ENCODE measurements at regions not wholly inside any gene's neighbourhood (a gene's known extent, or its start where the extent isn't known, plus 50 kb on each side); places are given as distances from the start of the nearest gene placed in this dataset.
A peak's percentile ranks its signal among the peaks of the same experiment; 100 is the strongest.
"Not testable (repeated sequence)": the region's sequence is repeated elsewhere in the genome, so short reads cannot be mapped to it uniquely, and the experiment has no call there.

DNA sequence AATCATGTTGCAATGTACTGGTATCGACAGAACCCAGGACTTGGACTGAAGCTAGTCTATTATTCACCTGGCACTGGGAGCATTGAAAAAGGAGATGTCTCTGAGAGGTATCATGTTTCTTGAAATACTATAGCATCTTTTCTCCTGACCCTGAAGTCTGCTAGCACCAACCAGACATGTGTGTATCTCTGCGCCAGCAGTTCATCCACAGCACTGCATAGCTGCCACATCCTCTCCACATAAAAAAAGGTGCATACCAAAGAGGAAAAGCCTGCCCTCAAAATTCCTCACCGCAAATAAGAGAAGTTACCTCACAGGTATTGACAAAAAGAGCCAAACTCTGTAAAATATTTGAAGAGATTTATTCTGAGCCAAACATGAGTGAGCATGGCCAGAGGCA, 99.5 kb upstream of the PRSS3 start:
- DNase-seq, result no peak

DNA sequence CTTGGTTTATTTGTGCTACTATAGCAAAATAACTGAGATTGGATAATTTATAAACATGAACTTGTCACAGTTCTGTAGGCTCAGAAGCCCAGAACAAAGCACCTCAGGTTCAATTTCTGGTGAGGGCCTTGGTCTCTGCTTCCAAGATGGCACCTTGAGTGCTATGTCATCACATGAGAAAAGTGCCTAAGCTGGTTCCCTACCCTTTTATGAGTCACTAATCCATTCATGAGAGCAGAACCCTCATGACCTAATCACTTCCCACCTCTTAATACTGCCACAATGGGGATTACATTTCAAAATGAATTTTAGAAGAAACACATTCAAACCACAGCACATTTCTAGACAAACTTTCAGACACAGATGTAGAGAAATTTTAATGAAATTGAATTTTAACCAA, 98.2 kb upstream of the PRSS3 start:
- DNase-seq, result no peak

DNA sequence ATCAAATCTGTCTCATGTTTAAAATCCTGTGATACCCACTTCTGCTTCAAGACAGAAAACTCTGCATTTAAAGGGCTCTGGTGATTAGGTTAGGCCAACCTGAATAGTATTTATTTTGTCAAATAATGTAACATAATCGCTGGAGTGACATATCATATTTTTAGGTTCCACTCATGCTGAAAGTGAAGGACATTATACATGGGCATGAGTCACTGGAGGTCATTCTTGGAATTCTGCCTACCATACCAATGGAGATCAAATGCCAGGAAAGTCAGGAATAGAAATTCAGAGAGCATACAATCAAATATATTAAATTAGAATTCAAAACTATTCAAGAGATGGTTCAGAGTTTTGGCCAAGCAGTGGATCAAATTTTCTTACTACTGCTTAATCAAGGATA, 97.1 kb upstream of the PRSS3 start:
- no peak for DNase-seq

- DNase-seq, result not testable (repeated sequence)
Measured at GRCh38 chr9:33700940-33701339, 94.4 kb upstream of the PRSS3 start.

GRCh38 chr9:33703430-33704102, 91.8 kb upstream of the PRSS3 start:
- DNase-seq, result no peak

DNA sequence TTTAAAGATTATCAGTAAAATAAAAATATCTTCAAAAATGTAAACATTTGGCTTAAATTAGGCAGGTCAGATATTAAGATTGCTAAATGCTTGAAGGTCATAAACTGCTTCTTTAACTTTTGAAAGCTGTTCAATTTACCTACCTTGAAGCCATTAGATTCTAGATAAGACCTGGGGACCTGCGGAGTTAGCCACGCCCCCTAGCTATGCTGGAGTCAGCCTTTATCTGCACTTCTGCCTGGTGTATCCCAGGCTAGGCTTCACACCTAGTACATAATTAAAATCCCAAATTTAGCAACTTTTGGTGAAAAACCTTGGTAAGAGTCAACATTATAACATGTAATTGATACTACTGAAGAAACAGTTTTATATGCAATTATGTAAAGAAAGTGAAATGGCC, 89.9 kb upstream of the PRSS3 start:
- not testable (repeated sequence) for DNase-seq

DNA sequence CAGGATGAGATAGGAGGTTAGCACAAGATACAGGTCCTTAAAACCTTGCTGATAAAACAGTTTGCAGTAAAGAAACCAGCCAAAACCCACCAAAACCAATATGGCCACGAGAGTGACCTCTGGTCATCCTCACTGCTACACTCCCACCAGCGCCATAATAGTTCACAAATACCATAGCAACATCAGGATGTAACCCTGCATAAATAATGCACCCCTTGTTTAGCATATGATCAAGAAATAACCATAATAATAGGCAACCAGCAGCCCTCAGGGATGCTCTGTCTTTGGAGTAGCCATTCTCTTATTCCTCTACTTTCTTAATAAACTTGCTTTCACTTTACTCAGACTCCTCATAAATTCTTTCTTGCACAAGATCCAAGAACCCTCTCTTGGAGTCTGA, 86.9 kb upstream of the PRSS3 start:
- no peak for DNase-seq

GRCh38 chr9:33709269-33709668, 86.1 kb upstream of the PRSS3 start:
- no peak for DNase-seq

GRCh38 chr9:33711418-33711817, 83.9 kb upstream of the PRSS3 start:
- DNase-seq, result not testable (repeated sequence)

DNA sequence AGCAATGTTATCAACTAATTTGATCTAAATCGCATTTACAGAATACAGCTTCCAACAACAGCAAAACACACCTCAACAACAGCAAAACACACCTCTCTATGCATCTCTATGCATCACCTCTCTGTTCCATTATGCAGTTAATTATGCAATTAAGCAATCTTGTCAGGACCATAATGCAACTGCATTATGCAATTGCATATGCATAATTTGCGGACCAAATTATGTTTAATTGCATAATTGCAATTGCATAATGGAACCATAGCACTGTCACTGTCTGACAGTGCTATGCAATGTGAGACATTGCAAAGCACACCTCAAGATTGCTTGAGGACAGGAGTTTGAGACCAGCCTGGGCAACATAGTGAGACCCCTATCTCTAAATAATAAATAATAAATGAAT, 80.4 kb upstream of the PRSS3 start:
- DNase-seq, result no peak

- no peak for DNase-seq
Measured at GRCh38 chr9:33718987-33719386, 76.4 kb upstream of the PRSS3 start.

DNA sequence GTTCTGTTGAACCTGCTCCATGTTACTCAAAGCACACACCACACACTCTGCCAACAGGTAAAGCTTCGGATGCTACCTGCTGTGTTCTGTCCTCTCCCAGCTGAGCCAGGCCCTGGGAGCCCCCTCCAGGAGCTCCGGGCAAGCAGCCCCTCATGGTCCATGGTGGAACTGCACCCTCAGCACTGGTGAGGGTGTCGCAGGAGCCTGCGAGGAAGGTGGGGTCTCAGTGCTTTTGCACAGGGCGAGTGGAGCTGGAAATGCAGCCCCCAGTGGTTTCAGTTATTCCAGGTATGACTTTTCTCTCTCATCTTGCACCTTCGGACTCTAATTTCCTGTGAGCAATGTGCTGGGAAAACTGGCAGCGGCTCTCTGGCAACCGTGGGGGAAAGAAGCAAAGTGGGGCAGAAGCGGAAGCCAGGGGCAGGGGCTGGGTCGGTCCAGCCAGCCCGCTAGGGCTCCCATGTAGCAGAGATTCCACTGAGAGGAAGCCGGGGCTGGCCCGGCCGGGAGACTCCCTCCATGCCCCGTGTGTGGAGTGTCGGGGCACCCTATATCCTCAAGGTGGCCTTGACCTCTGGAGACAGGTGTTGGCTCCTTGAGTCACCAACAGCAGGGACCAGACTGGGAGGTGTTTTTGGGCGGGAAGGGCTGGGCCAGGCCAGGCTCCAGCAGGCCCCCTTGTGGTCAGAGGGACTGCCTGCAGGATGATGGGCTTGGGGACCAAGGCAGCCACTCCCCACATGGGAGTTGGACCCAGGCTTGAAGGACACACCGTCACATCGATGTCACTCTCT, 75.6 kb upstream of the PRSS3 start:
- DNase-seq, result peak; percentile 14

DNA sequence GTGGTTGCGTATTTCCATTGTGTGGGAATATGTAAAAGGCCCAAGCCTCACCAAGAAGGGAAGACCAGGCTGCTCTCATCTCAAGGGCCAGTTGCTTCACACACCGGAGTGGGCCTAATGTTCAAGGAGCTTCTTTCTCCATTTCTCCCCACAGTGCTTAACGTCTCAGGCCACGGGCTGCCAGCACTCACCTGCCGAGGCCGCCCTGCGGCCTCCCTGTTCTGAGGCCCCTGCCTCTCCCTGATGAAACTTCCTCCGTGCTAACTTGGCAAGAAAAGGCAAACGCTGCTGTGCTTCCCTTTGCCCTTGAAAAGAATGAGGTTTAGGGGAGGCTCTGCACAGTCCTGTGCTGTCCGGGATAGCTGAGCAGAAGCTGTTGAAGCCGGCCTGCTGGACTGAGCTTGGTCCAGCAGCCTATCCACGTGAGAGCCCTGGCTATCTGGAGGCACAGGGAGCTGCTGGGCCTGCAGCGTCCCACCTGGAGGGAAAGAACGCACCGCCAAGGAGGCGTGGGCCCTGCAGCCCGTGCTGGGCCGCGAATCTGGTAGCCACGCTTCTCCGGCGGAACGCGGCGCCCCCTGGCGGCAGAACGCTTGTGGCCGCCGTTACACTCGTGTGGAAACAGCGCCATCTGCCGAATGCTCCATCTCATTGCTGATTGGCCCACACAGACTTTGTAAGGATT, 73.5 kb upstream of the PRSS3 start:
- DNase-seq, result peak; percentile 71

DNA sequence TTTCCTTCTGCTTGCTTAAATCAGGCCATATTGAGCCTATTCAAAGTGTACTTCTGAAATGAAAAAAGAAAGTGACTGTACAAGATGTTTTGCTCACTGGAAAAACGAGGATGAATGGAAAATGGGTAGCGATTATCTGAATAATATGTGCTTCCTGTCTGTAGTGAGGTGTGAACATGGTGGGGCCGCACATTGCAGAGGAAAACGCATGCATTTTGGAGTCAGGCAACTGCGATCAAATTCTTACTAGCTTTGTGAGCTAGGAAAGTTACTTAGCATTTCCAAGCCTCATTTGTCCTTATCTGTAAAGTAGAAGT, 73.0 kb upstream of the PRSS3 start:
- DNase-seq, result no peak

GRCh38 chr9:33728613-33729012, 66.7 kb upstream of the PRSS3 start:
- no peak for DNase-seq

DNA sequence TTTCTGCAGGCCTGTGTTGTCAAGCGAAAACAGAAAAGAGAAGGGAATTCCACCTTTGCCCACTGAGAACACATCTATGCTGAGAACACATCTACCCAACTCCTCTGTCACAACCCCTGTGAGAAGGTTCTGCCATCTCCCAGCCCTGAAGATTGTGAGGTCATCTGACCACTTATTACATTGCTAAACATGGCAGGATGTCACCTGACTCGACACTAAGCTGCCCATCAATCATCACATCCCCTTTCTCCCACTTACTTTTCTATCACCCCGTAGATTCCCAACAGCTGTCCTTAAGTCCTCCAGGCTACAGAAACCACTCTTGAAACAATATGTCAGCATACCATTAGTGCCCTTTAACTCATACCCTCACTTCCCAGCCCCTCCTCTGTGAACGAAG, 64.2 kb upstream of the PRSS3 start:
- DNase-seq, result no peak

DNA sequence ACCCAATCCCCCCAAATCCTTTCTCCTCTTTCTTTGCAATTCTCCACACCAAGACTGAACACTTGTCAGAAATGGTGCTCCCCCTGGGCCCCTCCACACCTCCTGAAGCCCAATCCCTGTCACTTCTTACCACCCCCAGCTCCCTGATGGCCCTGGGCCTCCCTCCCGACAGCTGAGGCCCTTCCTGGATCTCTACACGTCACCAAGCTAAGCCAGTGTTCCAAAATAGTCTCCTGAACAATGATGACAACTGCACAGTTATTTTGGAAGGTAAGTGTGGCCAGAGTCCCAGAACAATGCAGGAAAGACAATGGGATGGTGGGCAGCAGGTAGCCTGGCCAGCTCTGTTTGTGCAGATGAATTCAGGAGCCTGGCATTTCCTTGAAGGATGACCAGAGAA, 63.7 kb upstream of the PRSS3 start:
- DNase-seq, result no peak

DNA sequence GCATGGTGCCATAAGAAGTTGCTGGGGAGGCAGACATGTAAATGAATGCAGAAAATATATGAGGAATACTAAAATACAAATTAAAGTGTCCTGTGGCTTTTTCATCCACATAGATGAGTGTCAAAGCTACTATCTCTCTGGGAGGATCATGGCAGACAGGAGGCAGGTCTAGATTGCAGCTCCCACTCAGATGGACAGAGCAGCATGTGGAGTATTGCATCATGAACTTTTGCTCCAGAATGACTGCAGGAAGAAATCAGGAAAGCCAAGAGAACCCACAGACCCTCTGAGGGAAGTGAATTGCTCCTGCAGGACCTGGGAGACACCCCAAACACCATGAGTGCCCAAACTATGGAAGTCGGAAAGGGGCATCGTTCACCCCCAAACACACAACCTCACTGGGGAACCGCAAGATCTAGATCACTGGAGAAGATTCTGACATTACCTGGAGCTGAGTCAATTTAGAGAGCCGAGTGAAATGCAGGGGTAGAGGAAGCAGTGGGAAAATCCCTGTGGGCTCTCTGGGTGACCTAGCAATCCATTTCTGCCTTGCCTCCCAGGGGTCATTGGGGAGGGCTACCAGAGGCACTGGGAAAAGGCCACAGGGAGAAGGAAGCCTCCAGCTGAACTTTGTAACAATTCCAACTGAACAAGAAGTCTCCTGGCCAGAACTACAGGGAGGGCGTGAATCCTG, 61.0 kb upstream of the PRSS3 start:
- not testable (repeated sequence) for DNase-seq

GRCh38 chr9:33734941-33735835, 60.2 kb upstream of the PRSS3 start:
- not testable (repeated sequence) for DNase-seq

DNA sequence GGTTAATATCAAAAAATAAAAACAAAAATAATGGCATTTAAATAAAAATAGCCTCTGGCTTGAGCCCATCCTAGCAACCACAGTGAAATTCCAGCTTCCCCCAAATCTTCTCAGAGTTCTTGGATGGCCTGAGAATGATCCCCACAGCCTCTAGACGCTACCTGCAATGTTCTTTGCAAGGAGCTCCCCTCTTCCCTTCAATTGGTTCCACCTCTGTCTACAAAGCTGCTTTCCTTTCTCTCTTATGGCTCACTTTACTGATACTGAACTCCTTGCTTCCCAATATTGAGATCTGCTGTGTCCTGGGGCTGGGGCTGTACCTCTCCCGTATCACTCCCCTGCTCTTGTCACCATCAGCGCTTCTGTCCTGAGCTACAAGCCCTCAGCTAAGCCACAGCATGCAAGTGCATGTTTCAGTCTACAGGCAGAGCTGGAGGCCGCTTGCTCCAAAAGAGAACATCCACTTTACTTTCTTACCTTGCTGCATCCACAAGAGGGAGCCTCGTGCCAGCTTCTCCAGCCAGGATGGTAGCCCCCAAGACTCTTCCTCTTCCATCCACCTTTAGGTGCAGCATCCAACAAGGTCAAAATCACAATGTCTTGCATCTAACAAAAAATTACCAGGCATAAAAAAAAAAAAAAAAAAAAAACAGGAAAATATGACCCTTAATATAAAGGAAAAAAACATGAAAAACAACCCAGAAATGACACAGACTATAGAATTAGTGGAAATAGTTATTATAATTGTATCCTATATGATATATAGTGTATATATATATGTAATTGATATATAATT, 57.4 kb upstream of the PRSS3 start:
- peak; percentile 9 for DNase-seq

DNA sequence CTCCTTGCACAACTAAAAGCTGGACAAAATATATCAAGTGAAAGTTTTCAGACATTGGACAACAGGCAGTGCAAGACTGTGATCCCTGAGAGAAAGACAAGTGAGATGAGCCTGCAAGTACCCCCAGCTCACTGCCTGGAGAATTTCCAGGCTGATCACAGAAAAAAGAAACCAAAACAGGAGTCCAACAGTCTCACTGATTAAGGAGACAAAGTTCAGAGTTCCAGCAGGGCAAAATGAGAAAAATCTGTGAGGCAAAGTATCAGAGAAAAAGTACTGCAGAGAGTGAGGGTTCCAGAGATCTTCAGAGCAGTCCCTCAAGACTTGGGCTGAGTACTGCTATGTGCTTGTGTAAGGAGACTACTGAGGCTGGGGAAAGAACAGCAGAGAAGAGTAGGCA, 56.0 kb upstream of the PRSS3 start:
- DNase-seq, result no peak

- DNase-seq, result no peak
Measured at GRCh38 chr9:33740075-33740474, 55.3 kb upstream of the PRSS3 start.

Measured in NCI-H774 (cell line).